HG02938 (cell line): ENCODE measurements at regions not wholly inside any gene's neighbourhood (a gene's known extent, or its start where the extent isn't known, plus 50 kb on each side); places are given as distances from the start of the nearest gene placed in this dataset.

Experiments
- ATAC-seq: cut with Tn5 transposase; IDR thresholded peaks from one replicate; pipeline ENCODE4 v1.9.1; 2021; ENCODE audit warnings: mild to moderate bottlenecking, moderate library complexity; ENCODE audit not compliant: unreplicated experiment

DNA sequence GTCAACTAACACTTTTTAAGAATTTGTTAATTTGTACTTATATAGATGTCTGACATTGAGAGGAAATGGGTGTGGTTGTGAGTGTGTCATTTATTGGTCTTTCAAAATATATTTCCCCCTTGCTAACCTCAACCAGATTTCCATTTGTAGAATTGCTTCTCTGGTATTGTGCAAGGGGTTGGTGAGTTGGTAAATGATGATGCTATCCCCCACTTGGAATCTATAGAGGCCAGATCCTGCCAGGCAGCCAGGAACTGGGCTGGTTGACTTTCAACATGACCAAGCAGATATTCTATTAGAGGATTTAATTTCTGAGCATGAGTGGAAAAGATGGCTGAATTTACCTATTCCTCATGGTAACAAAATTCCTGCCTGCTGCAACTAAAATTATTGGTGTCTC, 306.6 kb upstream of the KIF2A start:
- ATAC-seq: no peak

DNA sequence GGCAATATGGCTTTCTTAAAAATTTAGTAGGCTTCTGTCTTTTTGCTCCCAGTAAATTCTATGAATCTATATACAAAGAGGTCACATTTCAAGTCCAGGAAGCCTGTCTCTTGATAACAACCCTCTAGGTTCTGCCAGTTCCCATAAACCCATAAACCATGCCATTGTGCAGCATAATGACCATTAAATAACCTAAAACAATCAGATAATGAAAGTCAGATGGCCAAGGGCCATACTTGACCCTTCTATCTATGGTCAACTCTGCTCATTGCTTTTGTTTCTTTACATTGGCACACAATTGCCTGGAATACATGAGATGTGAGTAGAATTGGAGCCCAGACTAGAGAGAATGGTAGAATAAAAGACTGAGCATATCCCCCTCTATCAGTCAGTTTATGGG, 305.4 kb upstream of the KIF2A start:
- ATAC-seq: no peak

DNA sequence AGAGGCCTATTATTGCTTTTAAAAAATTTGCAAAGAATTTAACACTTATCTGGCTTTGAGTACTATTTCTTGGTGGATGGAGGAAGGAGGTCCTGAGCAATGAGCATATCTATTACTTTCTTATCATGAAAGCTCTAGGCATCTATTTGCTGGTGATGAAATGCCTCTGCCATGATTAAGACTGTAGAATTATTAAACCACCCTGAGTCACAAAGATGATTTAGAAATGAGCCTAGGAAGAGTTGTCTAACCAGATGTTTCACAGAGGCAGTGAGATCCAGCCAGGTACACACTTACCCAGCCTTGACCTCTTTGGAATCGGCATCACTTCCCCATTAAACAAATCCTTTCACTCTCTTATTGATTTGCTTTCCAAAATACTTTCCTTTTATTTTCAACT, 304.4 kb upstream of the KIF2A start:
- no peak for ATAC-seq

DNA sequence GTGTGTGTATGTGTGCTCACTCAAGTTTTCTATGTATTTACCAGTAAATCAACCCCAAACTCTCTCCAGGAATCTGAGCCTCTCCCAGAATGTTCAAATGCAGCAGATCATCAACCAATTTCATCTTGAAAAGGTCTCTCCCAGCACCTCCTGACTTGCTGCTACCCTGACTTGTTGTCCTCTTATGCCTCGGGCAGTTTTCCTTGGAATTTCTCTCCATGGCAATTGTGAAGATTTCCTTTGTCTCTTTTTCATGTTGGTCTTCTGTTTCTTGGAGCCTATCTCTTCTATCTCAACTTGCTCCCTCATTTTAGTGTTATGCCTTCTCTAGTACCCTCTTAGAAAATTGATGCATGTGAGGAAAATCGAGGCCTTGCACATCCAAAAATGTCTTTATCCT, 303.6 kb upstream of the KIF2A start:
- ATAC-seq: no peak

DNA sequence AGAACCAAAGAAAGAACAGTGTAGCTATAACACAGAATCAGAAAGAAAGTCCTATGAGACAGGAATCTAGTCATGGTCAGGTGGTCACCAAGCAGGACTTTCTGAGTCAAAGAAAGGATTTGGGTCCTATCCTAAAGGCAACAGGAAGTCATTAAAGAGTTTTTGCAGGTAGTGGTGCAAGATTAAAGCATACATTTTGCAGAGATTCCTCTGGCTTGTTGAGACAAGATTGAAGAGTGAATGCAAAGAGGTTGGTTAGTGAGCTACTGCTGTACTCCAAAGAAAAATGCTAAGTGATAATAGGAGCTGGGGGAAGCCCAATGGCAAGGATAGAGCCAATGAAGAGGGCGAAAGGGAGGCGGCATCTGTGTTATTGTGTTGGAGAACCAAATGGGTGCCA, 300.5 kb upstream of the KIF2A start:
- ATAC-seq: no peak

DNA sequence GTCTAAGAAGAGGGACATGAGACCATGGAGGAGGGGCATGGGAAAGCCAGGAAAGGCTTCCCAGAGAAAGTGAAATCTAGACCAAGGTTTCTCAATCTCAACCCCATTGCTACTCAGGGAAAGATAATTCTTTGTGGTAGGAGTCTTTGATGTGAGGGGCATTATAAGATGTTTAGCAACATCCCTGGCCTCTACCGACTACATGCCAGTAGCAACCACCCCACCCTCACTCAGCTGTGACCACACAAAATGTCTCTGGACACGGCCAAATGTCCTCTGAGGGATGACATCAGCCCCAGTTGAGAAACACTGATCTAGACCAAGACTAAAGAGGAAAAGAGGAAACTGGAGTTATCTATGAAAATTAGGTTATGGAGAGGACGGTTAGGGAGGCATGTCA, 298.5 kb upstream of the KIF2A start:
- ATAC-seq: no peak

DNA sequence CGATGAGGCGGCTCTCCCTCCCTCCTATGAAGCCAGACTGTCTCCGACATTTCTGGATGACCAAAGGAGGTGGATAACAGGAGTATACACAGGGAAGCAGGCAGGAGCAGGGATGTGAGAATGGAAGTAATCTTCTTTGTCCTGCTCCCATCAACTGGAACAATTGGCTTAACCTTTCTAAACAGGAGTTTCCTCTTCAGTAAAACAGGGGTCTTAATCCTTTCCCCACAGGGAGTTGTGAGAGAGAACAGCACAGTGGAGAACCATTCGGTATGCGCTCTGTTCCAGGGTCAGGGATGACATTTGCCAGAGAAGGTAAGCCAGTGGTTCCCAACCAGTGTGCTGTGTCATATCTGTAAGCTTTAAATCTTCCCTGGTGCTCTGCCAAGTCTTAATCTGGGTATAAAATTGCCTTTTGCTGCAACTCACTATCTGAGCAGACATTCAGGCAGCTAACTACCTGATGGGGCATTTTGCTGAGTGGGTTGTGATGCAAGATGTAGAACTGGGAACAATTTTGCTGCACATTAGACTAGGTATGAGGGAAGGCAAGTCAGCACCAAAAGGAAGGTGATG, 294.8 kb upstream of the KIF2A start:
- ATAC-seq: no peak

DNA sequence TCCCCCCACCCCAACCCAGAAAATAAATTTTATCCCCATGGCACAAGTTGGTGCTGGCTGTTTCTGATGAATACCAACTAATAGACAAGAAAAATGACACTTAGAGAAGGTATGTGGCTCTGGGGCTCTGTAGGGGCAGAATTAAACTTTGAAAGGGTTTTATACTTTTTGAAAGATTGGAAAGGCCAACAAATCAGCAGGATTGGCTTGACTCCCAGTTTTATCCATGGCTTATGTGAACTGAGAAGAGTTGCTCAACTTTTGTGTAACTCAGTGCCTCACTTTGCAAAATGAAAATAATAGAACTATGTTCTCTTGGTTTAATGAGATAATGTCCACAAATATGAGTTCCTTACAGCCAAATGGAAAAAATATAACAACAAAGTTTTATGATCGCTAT, 288.9 kb upstream of the KIF2A start:
- no peak for ATAC-seq

DNA sequence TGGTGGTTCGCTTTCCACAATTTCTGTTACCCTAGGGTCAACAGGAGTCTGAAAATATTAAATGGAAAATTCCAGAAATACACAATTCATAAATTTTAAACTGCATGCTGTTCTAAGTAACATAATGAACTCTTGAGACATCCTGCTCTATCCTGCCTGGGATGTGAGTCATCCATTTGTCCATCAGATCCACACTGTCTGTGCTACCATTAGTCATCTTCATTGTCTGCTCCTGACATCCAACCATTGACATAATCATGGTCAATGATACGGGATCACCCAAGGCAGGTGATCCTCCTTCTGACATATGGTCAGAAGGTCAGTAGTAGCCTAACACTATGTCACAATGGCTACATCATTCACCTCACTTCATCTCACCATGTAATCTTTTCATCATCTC, 276.7 kb upstream of the KIF2A start:
- no peak for ATAC-seq

DNA sequence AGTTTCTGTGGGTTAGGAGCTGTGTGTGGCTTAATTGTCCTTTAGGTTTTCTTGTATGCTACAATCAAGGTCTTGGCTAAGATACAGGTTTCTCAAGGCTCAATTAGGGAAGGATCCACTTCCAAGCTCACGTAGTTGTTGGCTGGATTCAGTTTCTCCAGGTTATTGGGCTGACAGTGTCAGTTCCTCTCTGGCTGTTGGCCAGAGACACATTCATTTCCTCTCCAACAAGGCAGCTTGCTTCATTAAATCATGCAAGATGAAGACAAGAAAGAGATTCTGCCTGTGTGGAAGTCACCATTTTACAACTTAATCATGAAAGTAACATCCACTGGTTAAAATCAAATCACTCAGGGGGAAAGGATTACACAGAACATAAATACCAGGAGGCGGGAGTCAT, 275.7 kb upstream of the KIF2A start:
- ATAC-seq: no peak

DNA sequence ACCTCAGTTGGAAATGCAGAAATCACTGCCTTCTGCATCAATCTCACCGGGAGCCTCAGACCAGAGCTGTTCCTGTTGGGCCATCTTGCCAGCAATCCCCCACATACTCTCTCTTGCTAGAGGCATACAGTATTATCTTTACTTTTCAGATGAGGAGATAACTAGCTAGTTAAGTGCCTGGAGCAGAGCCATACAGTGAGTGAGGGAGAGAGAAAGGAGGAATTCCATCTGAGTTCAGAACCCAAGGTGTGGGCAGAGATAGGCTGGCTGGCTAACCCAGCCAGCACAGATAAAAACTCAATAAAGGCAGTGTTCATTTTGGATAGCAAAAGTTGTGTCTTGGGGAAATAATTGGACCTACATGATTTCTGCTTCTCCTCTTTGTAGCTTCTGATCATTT, 268.0 kb upstream of the KIF2A start:
- ATAC-seq: no peak

DNA sequence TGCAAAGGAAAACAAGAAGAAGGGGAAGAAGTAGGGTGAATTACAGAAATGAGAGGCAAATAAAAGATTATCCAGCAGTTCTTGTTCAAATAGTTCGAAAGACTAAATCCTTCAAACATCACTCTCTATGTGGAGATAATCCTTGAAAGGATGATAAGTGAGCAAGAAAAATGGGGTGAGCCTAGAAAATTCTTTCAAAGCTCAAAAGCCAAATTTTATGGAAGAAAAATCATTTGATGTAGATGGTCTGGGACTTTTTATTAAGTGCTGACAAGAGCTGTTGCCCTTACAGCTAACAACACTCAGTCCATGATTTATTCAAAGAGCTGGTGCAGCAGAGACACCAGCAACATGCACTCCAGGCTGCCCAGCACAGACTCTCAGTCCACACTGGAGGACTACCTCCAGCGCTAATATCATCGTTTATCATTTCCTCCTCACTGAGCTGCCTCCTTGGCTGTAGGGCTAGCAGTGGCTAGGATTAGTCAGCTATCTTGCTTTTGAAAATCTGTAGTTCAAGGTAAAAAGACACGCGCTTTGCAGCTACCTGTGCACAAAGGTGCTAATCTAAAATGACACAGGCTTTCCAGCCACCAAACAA, 264.8 kb upstream of the KIF2A start:
- no peak for ATAC-seq

DNA sequence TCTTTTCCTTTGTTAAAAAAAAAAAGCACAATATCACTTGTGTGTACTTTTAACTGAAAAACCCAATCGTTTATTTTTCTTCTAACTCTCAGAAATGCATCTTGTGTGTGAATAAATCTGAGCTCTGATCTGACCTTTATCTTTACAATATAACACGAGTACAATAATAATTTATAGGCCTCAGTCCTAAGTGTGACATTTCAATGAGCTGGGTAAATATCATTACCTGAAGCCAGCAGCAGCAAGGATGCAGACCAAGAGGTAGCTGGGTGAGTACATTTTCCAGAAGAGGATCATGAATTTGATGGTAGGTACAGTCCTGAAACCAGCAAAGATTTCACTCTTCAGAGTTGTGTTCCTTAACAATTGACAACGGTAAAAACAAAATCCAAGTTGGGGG, 264.0 kb upstream of the KIF2A start:
- no peak for ATAC-seq

DNA sequence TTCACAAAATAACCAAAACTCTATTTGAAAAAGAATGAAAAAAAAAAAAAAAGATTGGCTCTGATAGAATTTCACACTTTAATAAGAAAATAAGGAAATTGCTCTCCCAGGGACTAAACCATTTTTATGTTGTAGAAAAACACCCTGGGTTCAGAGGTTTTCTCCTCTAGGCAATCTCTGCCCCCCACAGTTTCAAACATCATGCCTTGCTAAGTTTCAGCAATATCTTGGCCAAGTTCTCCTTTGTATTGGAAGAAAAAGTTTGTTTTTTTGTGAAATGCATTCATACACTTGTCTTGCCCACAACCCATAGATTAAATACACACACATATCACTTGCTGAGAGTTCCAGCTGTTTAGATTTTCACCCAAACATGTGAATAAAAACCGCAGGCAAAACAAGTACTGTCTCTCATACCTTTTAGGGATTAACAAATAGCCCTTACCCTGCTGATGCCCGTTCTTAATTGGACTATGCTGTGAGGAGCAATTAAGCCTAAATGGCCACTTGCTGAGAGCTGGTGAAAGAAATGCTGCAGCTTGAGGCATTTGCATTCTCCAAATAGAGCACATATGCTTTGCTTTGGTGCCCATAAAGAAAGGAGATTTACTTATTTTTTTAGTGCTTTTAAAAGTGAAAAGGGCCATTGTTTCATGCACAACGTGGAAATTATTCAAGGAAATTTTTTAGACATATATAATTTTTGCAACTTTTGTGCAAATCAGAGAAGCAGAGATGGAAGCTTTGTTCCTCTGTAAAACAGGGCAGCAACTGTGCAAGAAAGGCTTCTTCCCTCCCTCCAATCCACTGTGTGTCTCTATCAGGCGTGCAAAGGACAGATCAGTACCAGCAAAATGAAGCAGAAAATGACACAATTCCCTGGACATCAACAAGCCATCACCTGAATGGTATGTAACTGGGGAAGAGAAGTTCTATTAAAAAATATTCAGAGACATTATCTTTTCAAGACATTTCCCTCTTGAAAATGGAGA, 262.4 kb upstream of the KIF2A start:
- ATAC-seq: no peak

DNA sequence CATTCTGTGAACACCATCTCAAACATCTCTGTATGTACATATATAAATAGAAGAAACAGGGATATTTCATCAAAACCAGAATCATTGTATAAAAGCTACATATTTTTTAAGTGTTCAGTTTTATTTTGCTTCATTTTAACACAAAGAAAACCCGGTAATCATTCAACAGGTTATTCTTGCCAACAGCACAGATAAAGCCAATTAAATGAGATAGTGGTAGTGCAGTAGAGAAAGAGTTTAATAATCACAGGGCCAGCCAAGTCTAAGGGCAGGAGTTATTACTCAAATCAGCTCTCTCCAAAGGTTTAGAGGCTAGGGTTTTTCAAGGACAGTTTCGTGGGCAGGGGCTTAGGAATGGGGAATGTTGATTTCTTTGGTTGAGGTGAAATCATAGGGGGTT, 261.0 kb upstream of the KIF2A start:
- no peak for ATAC-seq

DNA sequence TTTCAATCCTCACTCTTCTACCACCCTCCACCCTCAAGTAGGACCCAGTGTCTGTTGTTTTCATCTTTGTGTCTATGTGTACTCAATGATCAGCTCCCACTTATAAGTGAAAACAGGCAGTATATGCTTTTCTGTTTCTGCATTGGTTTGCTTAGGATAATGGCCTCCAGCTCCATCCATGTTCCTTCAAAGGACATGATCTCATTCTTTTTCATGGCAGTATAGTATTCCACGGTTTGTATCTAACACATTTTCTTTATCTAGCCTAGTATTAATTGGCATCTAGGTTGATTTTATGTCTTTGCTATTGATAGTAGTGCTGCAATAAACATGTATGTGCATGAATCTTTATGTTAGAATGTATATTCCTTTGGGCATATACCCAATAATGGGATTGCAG, 259.8 kb upstream of the KIF2A start:
- ATAC-seq: no peak

DNA sequence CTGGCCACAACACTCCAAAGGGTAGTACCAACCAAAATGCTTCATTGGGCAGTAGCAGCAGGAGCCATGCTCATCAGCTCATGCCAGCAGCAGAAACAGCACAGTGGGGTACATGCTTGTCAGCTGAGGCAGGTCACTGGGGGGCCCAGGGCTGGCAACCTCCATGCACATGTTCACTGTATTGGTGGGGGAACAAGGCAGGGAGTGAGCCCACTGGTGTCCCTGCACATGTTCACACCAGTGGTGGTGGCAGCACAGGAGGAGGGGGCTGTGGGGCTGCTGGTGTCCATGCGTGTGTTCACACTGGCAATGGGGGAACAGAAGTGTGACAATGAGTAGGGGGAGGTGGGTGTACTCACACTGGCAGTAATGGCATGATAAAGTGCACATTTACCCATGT, 254.3 kb upstream of the KIF2A start:
- no peak for ATAC-seq

DNA sequence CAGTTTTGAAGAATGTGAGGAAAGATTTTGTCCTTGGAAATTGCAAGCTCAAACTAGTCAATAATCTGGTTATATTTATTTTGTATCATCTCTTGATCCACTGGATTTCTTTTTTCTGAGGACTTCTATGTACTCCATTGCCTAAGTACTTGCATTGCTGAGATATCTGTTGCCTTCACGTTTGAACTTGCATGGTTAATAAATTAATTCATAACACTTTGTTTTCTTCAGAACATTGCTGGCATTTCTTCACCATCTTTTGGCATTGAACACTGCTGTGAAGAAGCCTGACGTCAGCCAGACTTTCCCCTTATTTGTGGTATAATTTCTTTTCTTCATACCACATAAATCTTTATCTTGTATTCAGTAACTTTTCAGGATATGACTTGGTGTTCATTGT, 246.0 kb upstream of the KIF2A start:
- no peak for ATAC-seq

DNA sequence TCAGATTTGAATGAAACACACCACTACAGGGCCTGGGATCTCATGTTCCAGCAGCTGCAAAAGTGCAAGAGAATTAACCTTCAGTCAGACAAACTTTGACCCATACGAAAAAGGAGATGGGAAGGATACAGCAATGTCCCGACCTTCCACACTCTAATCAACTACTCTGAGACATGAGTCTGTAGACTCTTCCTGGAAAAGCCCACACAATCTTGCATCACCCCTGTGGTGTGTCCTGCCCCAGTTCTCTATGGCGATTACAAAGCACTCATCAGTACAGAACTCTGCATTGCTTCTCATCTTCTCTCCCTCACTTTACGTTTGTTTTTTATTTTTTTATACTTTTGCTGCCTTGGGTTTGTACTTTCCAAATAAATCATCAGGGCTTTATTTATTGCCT, 241.0 kb upstream of the KIF2A start:
- ATAC-seq: no peak

DNA sequence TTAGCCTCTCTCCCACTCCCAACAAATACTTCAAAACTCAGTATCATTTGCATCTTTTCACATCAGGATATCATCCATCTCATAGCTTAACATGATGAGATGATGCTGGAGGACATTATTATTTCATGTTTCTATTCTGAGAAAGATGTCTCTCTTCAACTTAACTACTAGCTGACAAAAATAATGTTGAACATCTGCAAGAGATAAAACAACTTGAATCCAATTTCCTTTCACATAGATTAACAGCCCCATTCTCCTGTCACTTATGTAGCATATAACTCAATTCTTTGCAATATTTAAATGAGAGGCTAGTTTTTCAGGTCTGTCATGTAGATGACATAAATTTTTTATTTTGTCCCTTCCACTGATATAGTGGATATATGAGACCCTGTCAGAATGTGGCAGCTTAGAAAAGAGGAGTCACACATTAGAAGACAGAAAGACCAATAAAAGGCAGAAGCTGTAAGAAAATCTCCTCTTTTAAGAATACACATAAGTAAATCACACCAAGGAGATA, 239.2 kb upstream of the KIF2A start:
- no peak for ATAC-seq

DNA sequence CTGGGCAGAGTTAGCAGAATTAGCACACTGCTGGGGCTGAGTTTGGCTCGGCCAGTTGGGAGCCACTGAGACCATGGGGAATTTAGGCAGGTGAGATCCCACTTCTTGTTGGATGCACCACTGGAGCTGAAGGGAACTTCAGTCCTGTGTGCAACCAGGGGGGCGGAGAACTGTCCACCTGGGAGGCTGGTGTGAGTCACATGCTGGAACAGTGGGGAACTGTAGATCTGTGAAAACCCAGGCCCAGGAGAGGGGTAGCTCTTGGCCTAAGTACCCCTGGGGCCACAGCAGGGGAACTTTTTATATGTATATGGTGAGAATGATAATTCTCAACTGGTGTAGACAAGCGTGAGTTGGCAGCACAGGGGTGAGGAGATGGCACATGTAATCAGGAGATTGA, 237.5 kb upstream of the KIF2A start:
- ATAC-seq: no peak

DNA sequence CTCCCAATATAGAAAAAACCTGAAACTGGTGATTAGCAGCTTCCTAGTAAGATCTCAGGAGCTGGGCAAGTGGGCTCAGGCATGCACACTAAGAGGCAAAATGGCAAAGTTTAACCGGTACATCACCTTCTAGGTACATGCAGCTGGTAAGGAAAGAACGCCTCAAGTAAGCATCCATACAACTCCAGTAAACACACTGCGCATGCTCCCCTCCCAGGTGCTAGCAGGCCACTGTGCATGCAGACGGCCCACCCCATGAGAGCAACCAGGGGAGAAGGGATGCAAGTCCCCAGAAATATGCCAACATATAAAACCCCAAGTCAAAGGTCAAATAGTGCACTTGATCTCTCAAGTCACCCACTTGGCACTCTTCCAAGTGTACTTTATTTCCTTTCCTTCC, 228.6 kb upstream of the KIF2A start:
- no peak for ATAC-seq
